ENCODE measurements at regions not wholly inside any gene's neighbourhood (a gene's known extent, or its start where the extent isn't known, plus 50 kb on each side); places are given as distances from the start of the nearest gene placed in this dataset.

- TF ChIP-seq, protein P1, sequence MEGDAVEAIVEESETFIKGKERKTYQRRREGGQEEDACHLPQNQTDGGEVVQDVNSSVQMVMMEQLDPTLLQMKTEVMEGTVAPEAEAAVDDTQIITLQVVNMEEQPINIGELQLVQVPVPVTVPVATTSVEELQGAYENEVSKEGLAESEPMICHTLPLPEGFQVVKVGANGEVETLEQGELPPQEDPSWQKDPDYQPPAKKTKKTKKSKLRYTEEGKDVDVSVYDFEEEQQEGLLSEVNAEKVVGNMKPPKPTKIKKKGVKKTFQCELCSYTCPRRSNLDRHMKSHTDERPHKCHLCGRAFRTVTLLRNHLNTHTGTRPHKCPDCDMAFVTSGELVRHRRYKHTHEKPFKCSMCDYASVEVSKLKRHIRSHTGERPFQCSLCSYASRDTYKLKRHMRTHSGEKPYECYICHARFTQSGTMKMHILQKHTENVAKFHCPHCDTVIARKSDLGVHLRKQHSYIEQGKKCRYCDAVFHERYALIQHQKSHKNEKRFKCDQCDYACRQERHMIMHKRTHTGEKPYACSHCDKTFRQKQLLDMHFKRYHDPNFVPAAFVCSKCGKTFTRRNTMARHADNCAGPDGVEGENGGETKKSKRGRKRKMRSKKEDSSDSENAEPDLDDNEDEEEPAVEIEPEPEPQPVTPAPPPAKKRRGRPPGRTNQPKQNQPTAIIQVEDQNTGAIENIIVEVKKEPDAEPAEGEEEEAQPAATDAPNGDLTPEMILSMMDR (IDR thresholded peaks at IDR 0.05; ENCODE audit: low read depth, low read length), result no peak
- no peak for DNase-seq
- H3K36me3 ChIP-seq, result no peaks in the 10 kb centered on the region
Observed at GRCh38 chr14:53473480-53473879, 320.4 kb upstream of the DDHD1 start.

DNA sequence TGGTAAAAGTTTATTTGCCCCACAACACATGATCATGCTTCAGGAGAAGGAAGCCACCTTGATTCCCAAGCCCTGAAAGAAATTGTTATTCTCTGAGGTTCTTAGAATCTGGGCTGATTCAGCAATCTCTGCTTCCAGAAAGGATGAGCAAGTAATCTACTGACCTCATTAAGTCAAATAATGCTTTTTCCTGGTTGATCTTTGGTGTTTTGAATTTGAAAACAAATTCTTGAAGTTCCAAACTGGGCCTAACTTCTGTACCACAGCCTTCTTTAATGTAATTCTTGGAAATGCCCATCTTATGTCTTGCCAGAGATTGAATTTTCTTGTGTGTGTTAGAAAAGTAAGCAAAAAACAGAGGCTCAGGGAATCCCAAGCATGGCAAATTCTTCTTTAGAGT lies 319.2 kb upstream of the DDHD1 start:
- DNase-seq, result no peak
- TF ChIP-seq, protein P1 (IDR thresholded peaks at IDR 0.05; ENCODE audit: low read depth, low read length), result no peak
- Histone ChIP-seq H3K4me1 (no peaks in the 10 kb centered on the region), H3K4me3 (ENCODE audit: low read depth, low read length) (no peak overlapping the region), H3K27me3 (no peaks in the 10 kb centered on the region; the same call in 1 of the 2 replicates), H3K36me3 (no peaks in the 10 kb centered on the region), H3K9me3 (no peaks in the 10 kb centered on the region)

More at GRCh38 chr14:53473480-53473879, 320.4 kb upstream of the DDHD1 start:
- Histone ChIP-seq H3K4me1 (no peaks in the 10 kb centered on the region), H3K9me3 (no peaks in the 10 kb centered on the region), H3K4me3 (ENCODE audit: low read depth, low read length) (no peak overlapping the region), H3K27me3 (no peaks in the 10 kb centered on the region; the same call in 1 of the 2 replicates)

GRCh38 chr14:53470351-53471043 lies 317.4 kb upstream of the DDHD1 start:
- no peak for DNase-seq
- H3K36me3 ChIP-seq, result no peaks in the 10 kb centered on the region
- TF ChIP-seq, protein P1 (IDR thresholded peaks at IDR 0.05; ENCODE audit: low read depth, low read length), result no peak
- H3K27me3 ChIP-seq, result no peaks in the 10 kb centered on the region
- no peak overlapping the region for H3K4me3 ChIP-seq (ENCODE audit: low read depth, low read length)
- H3K4me1 ChIP-seq, result no peaks in the 10 kb centered on the region
- H3K9me3 ChIP-seq, result no peaks in the 10 kb centered on the region

GRCh38 chr14:53468876-53469275 lies 315.8 kb upstream of the DDHD1 start:
- TF ChIP-seq, protein P1 (IDR thresholded peaks at IDR 0.05; ENCODE audit: low read depth, low read length), result no peak
- no peaks in the 10 kb centered on the region for H3K9me3 ChIP-seq
- H3K27me3 ChIP-seq, result no peaks in the 10 kb centered on the region
- no peak for DNase-seq
- H3K4me1 ChIP-seq, result no peaks in the 10 kb centered on the region
- H3K36me3 ChIP-seq, result no peaks in the 10 kb centered on the region
- H3K4me3 ChIP-seq (ENCODE audit: low read depth, low read length), result no peak overlapping the region

DNA sequence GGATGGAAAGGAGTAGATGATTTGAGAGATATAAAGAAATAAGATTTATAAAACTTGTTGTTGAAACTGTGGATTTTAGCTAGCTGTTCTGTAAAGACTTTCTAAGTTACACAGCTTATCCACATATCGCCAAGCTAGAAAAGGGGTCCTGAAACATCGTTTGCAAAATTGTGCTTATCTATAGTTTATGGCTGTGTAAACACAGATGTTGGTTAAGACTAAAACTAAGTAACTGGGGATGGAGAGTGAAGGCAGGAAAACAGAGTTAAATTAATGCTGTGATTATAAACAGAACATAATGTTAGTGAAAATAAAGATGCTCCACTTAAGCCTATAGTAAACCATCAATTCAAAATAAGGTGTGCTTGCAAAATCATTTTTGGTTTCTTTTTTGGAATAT lies 311.3 kb upstream of the DDHD1 start:
- peaks cover 4% of the 10 kb centered on the region; the same call in 1 of the 2 replicates for H3K27me3 ChIP-seq
- no peaks in the 10 kb centered on the region for H3K9me3 ChIP-seq
- DNase-seq, result no peak
- TF ChIP-seq, protein P1 (IDR thresholded peaks at IDR 0.05; ENCODE audit: low read depth, low read length), result no peak
- H3K36me3 ChIP-seq, result no peaks in the 10 kb centered on the region
- no peaks in the 10 kb centered on the region for H3K4me1 ChIP-seq
- H3K4me3 ChIP-seq (ENCODE audit: low read depth, low read length), result no peak overlapping the region

Measured in BE2C (cell line).